Transverse colon (tissue), 3 donors: ENCODE measurements at regions not wholly inside any gene's neighbourhood (a gene's known extent, or its start where the extent isn't known, plus 50 kb on each side); places are given as distances from the start of the nearest gene placed in this dataset.

Experiments used
- CTCF ChIP-seq, 5 experiments: fragments of 200-600 bp in 3 of 5; fragments of 450-650 bp in 2 of 5; sonication (generic) in 3 of 5; IDR thresholded peaks; 1 replicate in 2 of 5; 2 replicates in 3 of 5; pipeline ENCODE4 v1.5.1; 2016 to 2017; ENCODE audit warnings: antibody characterized with exemption in 5 of 5, inconsistent platforms in 3 of 5, mild to moderate bottlenecking in 2 of 5, moderate library complexity in 1 of 5
- POLR2A ChIP-seq: fragments of 450-650 bp; IDR thresholded peaks from one replicate; pipeline ENCODE4 v1.6.1; 2016; ENCODE audit warnings: antibody characterized with exemption, mild to moderate bottlenecking, moderate library complexity

GRCh38 chr3:82423268-82424030 is 662.0 kb upstream of the GBE1 start:
- TF ChIP-seq CTCF (IDR thresholded peaks at IDR 0.05) (no peak), POLR2A (no peak)
